ENCODE measurements at regions not wholly inside any gene's neighbourhood (a gene's known extent, or its start where the extent isn't known, plus 50 kb on each side); places are given as distances from the start of the nearest gene placed in this dataset.
"Not testable (repeated sequence)": the region's sequence is repeated elsewhere in the genome, so short reads cannot be mapped to it uniquely, and the experiment has no call there.

DNA sequence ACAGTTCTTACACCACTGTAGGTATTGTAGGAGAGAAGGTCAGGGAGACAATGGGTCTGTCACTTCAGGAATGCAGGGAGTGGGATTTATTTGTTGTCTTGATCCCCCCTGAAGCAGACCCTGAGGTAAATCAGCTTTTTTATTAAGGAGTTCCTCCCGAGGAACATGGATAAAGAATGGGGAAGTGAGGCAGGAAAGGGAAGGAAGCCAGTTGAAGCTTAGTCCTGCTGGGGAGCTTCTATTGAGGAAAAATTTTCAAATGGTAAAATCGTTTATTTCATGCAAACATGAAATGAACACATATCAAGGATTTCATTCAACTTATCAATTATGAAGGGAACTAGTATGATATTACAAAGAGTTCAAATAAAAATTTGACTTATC lies 318.6 kb upstream of the PIK3R1 start:
- peak overlapping the region; percentile 89 for H3K27ac ChIP-seq (ENCODE audit: poor library complexity, severe bottlenecking)
- H3K4me1 ChIP-seq (ENCODE audit: insufficient read depth, poor library complexity, severe bottlenecking) = peaks cover 20% of the 10 kb centered on the region
- no peaks in the 10 kb centered on the region for H3K36me3 ChIP-seq (ENCODE audit: low read depth)
- ATAC-seq (ENCODE audit: low read depth) (no peak), DNase-seq (ENCODE audit: low spot score) (no peak)
- H3K9me3 ChIP-seq (ENCODE audit: severe bottlenecking) = no peaks in the 10 kb centered on the region
- no peaks in the 10 kb centered on the region for H3K27me3 ChIP-seq (ENCODE audit: insufficient read depth, poor library complexity, severe bottlenecking)
- no peak for TF ChIP-seq CTCF (IDR thresholded peaks at IDR 0.05; ENCODE audit: poor library complexity, severe bottlenecking)
- H3K4me3 ChIP-seq (ENCODE audit: severe bottlenecking) = no peak overlapping the region

- TF ChIP-seq CTCF (IDR thresholded peaks at IDR 0.05; ENCODE audit: poor library complexity, severe bottlenecking) = no peak
- H3K4me3 ChIP-seq (ENCODE audit: severe bottlenecking) = no peak overlapping the region
- no peaks in the 10 kb centered on the region for H3K27me3 ChIP-seq (ENCODE audit: insufficient read depth, poor library complexity, severe bottlenecking)
- DNase-seq (ENCODE audit: low spot score) (no peak), ATAC-seq (ENCODE audit: low read depth) (no peak)
- H3K9me3 ChIP-seq (ENCODE audit: severe bottlenecking) = no peaks in the 10 kb centered on the region
- H3K36me3 ChIP-seq (ENCODE audit: low read depth) = no peaks in the 10 kb centered on the region
- H3K4me1 ChIP-seq (ENCODE audit: insufficient read depth, poor library complexity, severe bottlenecking) = peaks cover 20% of the 10 kb centered on the region
- peak overlapping the region; percentile 89 for H3K27ac ChIP-seq (ENCODE audit: poor library complexity, severe bottlenecking)
Measured at GRCh38 chr5:67896311-67896929, 319.1 kb upstream of the PIK3R1 start.

DNA sequence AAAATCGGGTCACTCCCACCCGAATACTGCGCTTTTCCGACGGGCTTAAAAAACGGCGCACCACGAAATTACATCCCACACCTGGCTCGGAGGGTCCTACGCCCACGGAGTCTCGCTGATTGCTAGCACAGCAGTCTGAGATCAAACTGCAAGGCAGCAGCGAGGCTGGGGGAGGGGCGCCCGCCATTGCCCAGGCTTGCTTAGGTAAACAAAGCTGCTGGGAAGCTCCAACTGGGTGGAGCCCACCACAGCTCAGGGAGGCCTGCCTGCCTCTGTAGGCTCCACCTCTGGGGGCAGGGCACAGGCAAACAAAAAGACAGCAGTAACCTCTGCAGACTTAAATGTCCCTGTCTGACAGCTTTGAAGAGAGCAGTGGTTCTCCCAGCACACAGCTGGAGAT lies 325.7 kb upstream of the PIK3R1 start:
- DNase-seq (ENCODE audit: low spot score); H3K36me3 ChIP-seq (ENCODE audit: low read depth); ATAC-seq (ENCODE audit: low read depth); H3K27ac ChIP-seq (ENCODE audit: poor library complexity, severe bottlenecking); H3K9me3 ChIP-seq (ENCODE audit: severe bottlenecking); H3K4me1 ChIP-seq (ENCODE audit: insufficient read depth, poor library complexity, severe bottlenecking); H3K4me3 ChIP-seq (ENCODE audit: severe bottlenecking); H3K27me3 ChIP-seq (ENCODE audit: insufficient read depth, poor library complexity, severe bottlenecking): not testable (repeated sequence)

DNA sequence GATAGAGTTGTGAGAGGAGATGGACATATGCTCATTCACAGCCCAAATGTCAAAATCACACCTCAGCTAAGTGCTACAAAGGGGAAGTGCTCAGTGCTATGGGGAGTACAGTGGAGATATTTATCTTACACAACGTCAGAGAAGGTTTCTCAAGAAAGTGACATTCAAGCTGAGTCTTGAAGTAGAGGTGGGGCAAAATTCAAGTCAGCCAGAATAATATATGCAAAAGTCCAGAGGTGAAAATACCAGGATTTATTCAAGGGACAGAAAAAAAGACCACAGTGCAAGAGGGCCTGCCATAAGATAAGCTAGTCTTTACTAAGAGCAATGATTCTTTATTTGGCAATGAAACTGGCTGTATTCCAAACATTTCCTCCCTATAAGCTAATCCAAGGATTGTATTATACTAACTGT lies 327.8 kb upstream of the PIK3R1 start:
- no peak overlapping the region for H3K27ac ChIP-seq (ENCODE audit: poor library complexity, severe bottlenecking)
- ATAC-seq (ENCODE audit: low read depth) (no peak; the same call in 2 of the 3 replicates), DNase-seq (ENCODE audit: low spot score) (no peak)
- H3K9me3 ChIP-seq (ENCODE audit: severe bottlenecking) = no peaks in the 10 kb centered on the region
- no peaks in the 10 kb centered on the region for H3K4me1 ChIP-seq (ENCODE audit: insufficient read depth, poor library complexity, severe bottlenecking)
- no peaks in the 10 kb centered on the region for H3K27me3 ChIP-seq (ENCODE audit: insufficient read depth, poor library complexity, severe bottlenecking)
- no peak for TF ChIP-seq CTCF (IDR thresholded peaks at IDR 0.05; ENCODE audit: poor library complexity, severe bottlenecking)
- H3K4me3 ChIP-seq (ENCODE audit: severe bottlenecking) = no peak overlapping the region
- H3K36me3 ChIP-seq (ENCODE audit: low read depth) = no peaks in the 10 kb centered on the region

DNA sequence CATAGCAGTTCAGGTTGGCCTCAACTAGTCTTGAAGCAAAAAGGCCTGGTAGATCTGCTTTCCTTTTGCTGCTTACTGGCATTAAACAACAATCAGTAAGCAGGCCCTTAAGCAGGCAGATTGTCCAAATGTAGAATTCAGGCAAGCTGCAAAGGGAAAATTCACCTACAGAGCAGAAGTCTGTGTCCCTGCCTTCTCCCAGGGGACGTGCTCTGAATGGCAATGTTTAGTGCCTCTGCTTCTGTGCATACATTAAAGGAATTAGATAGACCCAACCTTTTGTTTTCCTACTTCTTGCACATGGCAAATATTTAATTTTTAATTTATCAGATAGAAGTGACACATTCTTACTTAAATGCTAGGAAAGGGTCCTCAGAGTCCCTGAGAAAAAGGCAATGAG lies 328.8 kb upstream of the PIK3R1 start:
- DNase-seq (ENCODE audit: low spot score) (no peak), ATAC-seq (ENCODE audit: low read depth) (no peak)
- no peaks in the 10 kb centered on the region for H3K4me1 ChIP-seq (ENCODE audit: insufficient read depth, poor library complexity, severe bottlenecking)
- H3K27ac ChIP-seq (ENCODE audit: poor library complexity, severe bottlenecking) = no peak overlapping the region
- no peaks in the 10 kb centered on the region for H3K9me3 ChIP-seq (ENCODE audit: severe bottlenecking)
- TF ChIP-seq CTCF (IDR thresholded peaks at IDR 0.05; ENCODE audit: poor library complexity, severe bottlenecking) = no peak
- no peaks in the 10 kb centered on the region for H3K27me3 ChIP-seq (ENCODE audit: insufficient read depth, poor library complexity, severe bottlenecking)
- no peak overlapping the region for H3K4me3 ChIP-seq (ENCODE audit: severe bottlenecking)
- H3K36me3 ChIP-seq (ENCODE audit: low read depth) = no peaks in the 10 kb centered on the region

Data from RWPE2 (cell line).